Mucosa of stomach (tissue), 1 donor: ENCODE measurements at regions not wholly inside any gene's neighbourhood (a gene's known extent, or its start where the extent isn't known, plus 50 kb on each side); places are given as distances from the start of the nearest gene placed in this dataset.

Experiments
- H3K27me3 ChIP-seq: one replicate; pipeline ENCODE4 v1.7.0; 2013; ENCODE audit warnings: mild to moderate bottlenecking, low read length; ENCODE audit not compliant: control insufficient read depth, insufficient read depth
- H3K36me3 ChIP-seq: one replicate; pipeline ENCODE4 v1.7.0; 2013; ENCODE audit warnings: low read length; ENCODE audit not compliant: control insufficient read depth, insufficient read depth
- H3K4me1 ChIP-seq: one replicate; pipeline ENCODE4 v1.7.0; 2013; ENCODE audit warnings: mild to moderate bottlenecking, low read length; ENCODE audit not compliant: control insufficient read depth, insufficient read depth
- H3K4me3 ChIP-seq: one replicate; pipeline ENCODE4 v1.7.0; 2013; ENCODE audit warnings: low read length
- H3K9ac ChIP-seq: one replicate; pipeline ENCODE4 v1.7.0; 2013; ENCODE audit warnings: mild to moderate bottlenecking, low read length, moderate library complexity
- H3K9me3 ChIP-seq: one replicate; pipeline ENCODE4 v1.7.0; 2013; ENCODE audit warnings: mild to moderate bottlenecking, low read length, moderate library complexity; ENCODE audit not compliant: control insufficient read depth
- donor health status: Pancreatic carcinoma.

- Histone ChIP-seq H3K9ac (no peak overlapping the region), H3K9me3 (no peaks in the 10 kb centered on the region), H3K27me3 (no peaks in the 10 kb centered on the region), H3K4me3 (no peak overlapping the region), H3K36me3 (no peaks in the 10 kb centered on the region), H3K4me1 (no peaks in the 10 kb centered on the region)
Measured at GRCh38 chr15:96504371-96504770, 173.9 kb downstream of the NR2F2 start.

GRCh38 chr15:96505014-96505413, 174.5 kb downstream of the NR2F2 start:
- no peaks in the 10 kb centered on the region for H3K4me1 ChIP-seq
- no peaks in the 10 kb centered on the region for H3K27me3 ChIP-seq
- H3K4me3 ChIP-seq = no peak overlapping the region
- no peak overlapping the region for H3K9ac ChIP-seq
- H3K9me3 ChIP-seq = no peaks in the 10 kb centered on the region
- no peaks in the 10 kb centered on the region for H3K36me3 ChIP-seq

- no peak overlapping the region for H3K9ac ChIP-seq
- no peaks in the 10 kb centered on the region for H3K36me3 ChIP-seq
- H3K4me1 ChIP-seq = no peaks in the 10 kb centered on the region
- no peaks in the 10 kb centered on the region for H3K27me3 ChIP-seq
- H3K4me3 ChIP-seq = no peak overlapping the region
- no peaks in the 10 kb centered on the region for H3K9me3 ChIP-seq
Measured at GRCh38 chr15:96514607-96515285, 184.2 kb downstream of the NR2F2 start.

- no peaks in the 10 kb centered on the region for H3K36me3 ChIP-seq
- no peaks in the 10 kb centered on the region for H3K4me1 ChIP-seq
- H3K27me3 ChIP-seq = no peaks in the 10 kb centered on the region
- no peak overlapping the region for H3K9ac ChIP-seq
- no peaks in the 10 kb centered on the region for H3K9me3 ChIP-seq
- no peak overlapping the region for H3K4me3 ChIP-seq
Measured at GRCh38 chr15:96515371-96515770, 184.9 kb downstream of the NR2F2 start.

GRCh38 chr15:96521386-96521785, 190.9 kb downstream of the NR2F2 start:
- Histone ChIP-seq H3K36me3 (no peaks in the 10 kb centered on the region), H3K9me3 (no peaks in the 10 kb centered on the region), H3K27me3 (no peaks in the 10 kb centered on the region), H3K9ac (no peak overlapping the region), H3K4me3 (no peak overlapping the region), H3K4me1 (no peaks in the 10 kb centered on the region)

GRCh38 chr15:96524676-96525417, 194.3 kb downstream of the NR2F2 start:
- Histone ChIP-seq H3K9me3 (no peaks in the 10 kb centered on the region), H3K4me1 (no peaks in the 10 kb centered on the region), H3K27me3 (no peaks in the 10 kb centered on the region), H3K9ac (no peak overlapping the region), H3K36me3 (no peaks in the 10 kb centered on the region), H3K4me3 (no peak overlapping the region)

GRCh38 chr15:96535148-96535547, 204.6 kb downstream of the NR2F2 start:
- H3K4me3 ChIP-seq = no peak overlapping the region
- H3K27me3 ChIP-seq = no peaks in the 10 kb centered on the region
- H3K9me3 ChIP-seq = no peaks in the 10 kb centered on the region
- H3K4me1 ChIP-seq = no peaks in the 10 kb centered on the region
- H3K9ac ChIP-seq = no peak overlapping the region
- no peaks in the 10 kb centered on the region for H3K36me3 ChIP-seq

- H3K36me3 ChIP-seq = no peaks in the 10 kb centered on the region
- H3K9ac ChIP-seq = no peak overlapping the region
- no peaks in the 10 kb centered on the region for H3K4me1 ChIP-seq
- no peaks in the 10 kb centered on the region for H3K27me3 ChIP-seq
- no peaks in the 10 kb centered on the region for H3K9me3 ChIP-seq
- H3K4me3 ChIP-seq = no peak overlapping the region
Measured at GRCh38 chr15:96538491-96538890, 208.0 kb downstream of the NR2F2 start.

GRCh38 chr15:96540283-96540682, 209.8 kb downstream of the NR2F2 start:
- H3K9ac ChIP-seq = no peak overlapping the region
- H3K27me3 ChIP-seq = no peaks in the 10 kb centered on the region
- no peaks in the 10 kb centered on the region for H3K9me3 ChIP-seq
- no peak overlapping the region for H3K4me3 ChIP-seq
- no peaks in the 10 kb centered on the region for H3K4me1 ChIP-seq
- no peaks in the 10 kb centered on the region for H3K36me3 ChIP-seq

- Histone ChIP-seq H3K4me3 (no peak overlapping the region), H3K36me3 (no peaks in the 10 kb centered on the region), H3K4me1 (no peaks in the 10 kb centered on the region), H3K9ac (no peak overlapping the region), H3K27me3 (no peaks in the 10 kb centered on the region), H3K9me3 (no peaks in the 10 kb centered on the region)
Measured at GRCh38 chr15:96542130-96542770, 211.8 kb downstream of the NR2F2 start.

GRCh38 chr15:96544162-96544756, 213.8 kb downstream of the NR2F2 start:
- Histone ChIP-seq H3K27me3 (no peaks in the 10 kb centered on the region), H3K9ac (no peak overlapping the region), H3K9me3 (no peaks in the 10 kb centered on the region), H3K4me3 (no peak overlapping the region), H3K4me1 (no peaks in the 10 kb centered on the region), H3K36me3 (no peaks in the 10 kb centered on the region)

- Histone ChIP-seq H3K9me3 (no peaks in the 10 kb centered on the region), H3K4me1 (no peaks in the 10 kb centered on the region), H3K27me3 (peaks cover 4% of the 10 kb centered on the region), H3K4me3 (no peak overlapping the region), H3K36me3 (no peaks in the 10 kb centered on the region), H3K9ac (no peak overlapping the region)
Measured at GRCh38 chr15:96549136-96549535, 218.6 kb downstream of the NR2F2 start.
